ENCODE measurements at regions not wholly inside any gene's neighbourhood (a gene's known extent, or its start where the extent isn't known, plus 50 kb on each side); places are given as distances from the start of the nearest gene placed in this dataset.
"Not testable (repeated sequence)": the region's sequence is repeated elsewhere in the genome, so short reads cannot be mapped to it uniquely, and the experiment has no call there.

DNA sequence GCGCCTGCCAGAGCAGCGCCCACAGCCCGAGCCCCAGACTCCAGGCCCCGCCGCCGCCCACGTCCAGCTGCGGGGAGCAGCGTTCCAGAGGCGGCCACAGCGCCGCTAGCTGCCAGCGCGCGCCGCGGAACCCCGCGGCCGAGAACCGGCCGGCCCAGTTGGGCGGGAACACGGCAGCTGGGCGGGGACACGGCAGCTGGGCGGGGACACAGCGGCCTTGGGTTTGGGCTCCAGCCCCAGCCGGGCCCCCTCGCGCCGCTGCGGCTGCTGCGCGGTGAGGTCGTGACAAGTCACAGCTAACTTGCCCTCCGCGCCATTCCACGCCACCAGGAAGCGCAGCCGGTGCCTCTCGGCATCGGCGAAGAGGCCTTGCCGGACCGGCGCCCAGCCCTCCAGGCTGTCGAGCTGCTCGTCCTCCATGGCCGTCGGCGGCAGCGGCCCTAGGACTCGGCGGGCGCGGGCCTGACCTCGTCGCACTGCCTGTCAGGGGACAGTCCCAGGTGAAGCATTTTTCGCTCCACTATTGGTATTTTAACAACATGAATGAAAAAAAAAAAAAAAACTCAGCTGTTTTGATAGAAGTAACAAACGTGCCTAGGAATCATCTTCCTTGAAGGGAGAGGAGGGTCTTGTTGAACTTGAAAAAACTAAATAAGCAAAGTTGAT lies 56.6 kb upstream of the GOLGA8N start:
- ATAC-seq, result peak; percentile 92
- Mint-ChIP-seq H3K27ac (peak overlapping the region; percentile 75), H3K4me3 (peak overlapping the region; percentile 65)
- H3K27me3 Mint-ChIP-seq; H3K4me1 Mint-ChIP-seq (ENCODE audit: low read depth); POLR2A ChIA-PET; H3K9me3 Mint-ChIP-seq; H3K36me3 Mint-ChIP-seq (ENCODE audit: low read depth); intact Hi-C loops (cut with micrococcal nuclease); CTCF ChIA-PET: not testable (repeated sequence)
- peak; percentile 69 for DNase-seq

DNA sequence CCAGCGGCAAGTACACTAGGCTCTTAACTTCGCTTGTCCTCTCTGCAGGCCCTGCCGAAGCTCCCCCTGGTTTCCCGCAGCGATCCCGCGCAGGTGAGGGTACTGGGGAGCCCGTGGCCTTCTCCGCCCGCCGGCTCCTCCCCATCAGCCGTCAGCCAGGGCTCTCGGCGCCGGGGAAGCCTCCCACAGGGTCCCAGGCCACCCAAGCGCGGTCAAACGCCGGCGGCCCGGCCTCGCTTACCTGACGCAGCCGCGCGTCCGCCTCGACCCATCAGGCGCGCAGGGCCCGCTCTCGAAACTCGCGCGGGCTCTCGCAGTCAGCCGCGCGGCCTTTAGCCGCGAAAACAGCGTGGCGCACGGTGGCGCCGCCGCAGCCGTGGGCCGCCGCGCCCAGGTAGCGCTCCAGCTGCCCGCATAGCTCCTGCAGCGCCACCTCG lies 57.2 kb upstream of the GOLGA8N start:
- H3K27me3 Mint-ChIP-seq; H3K36me3 Mint-ChIP-seq (ENCODE audit: low read depth); H3K4me3 Mint-ChIP-seq; DNase-seq; intact Hi-C loops (cut with micrococcal nuclease); POLR2A ChIA-PET; H3K9me3 Mint-ChIP-seq; CTCF ChIA-PET; H3K27ac Mint-ChIP-seq; H3K4me1 Mint-ChIP-seq (ENCODE audit: low read depth): not testable (repeated sequence)
- ATAC-seq, result peak; percentile 29

DNA sequence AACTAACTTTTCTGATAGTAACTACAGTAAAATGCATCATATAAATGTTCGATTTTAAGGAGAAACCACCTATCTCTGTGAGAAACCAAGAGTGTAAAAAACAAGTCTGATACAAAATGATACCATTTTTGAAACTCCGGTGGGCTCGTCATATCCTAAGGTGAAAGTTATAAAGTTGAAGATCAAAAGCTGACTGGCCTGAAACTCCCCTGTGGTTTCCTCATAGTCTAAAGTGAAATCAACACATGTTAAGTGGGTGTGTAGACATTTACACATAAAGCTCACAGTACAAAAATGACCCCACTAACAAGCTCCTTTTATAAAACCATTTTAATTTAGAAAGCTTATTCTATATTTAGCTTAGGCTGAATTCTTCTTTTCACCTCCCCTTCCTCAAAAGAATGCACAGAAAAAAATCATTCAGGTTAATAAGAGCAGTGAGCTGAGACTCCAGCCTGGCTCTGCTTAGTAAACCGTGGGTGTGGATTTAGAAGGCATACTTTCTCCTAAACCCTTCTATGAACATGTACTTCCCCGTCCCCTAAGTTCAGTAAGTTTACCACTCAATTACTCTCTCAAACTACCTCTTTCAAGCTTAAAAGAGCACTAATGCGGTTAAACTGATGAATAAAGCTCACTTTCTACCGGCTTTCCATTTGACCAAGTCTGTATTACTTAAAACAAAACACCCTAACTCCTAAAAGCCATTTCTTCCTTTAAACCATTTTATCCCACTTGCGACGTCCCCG lies 57.9 kb upstream of the GOLGA8N start:
- intact Hi-C loops (cut with micrococcal nuclease); H3K9me3 Mint-ChIP-seq; CTCF ChIA-PET; H3K4me3 Mint-ChIP-seq; H3K27ac Mint-ChIP-seq; H3K27me3 Mint-ChIP-seq; DNase-seq; H3K4me1 Mint-ChIP-seq (ENCODE audit: low read depth); H3K36me3 Mint-ChIP-seq (ENCODE audit: low read depth); POLR2A ChIA-PET: not testable (repeated sequence)
- ATAC-seq, result peak; percentile 45

DNA sequence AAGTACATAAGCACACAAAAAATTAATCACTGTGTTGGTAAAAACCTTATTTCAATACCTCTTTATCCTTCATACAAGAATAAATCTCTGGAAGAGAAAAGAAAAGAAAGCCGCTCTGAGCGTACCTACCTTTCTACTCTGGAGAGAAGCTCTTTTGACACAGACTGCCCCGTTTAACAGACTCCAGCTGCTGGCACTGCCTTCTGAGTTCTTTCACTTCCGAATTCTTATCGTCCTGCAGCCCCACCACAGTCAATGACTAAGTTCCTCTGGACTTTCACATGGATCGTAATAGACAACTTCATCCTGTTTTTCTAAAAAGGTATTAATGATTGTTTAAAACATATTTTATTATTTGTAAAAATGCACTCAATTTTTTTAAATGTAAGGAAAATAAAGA lies 67.5 kb upstream of the GOLGA8O start:
- H3K27ac Mint-ChIP-seq; H3K4me1 Mint-ChIP-seq (ENCODE audit: low read depth); CTCF ChIA-PET; H3K9me3 Mint-ChIP-seq; H3K27me3 Mint-ChIP-seq; H3K4me3 Mint-ChIP-seq; ATAC-seq; POLR2A ChIA-PET; intact Hi-C loops (cut with micrococcal nuclease); H3K36me3 Mint-ChIP-seq (ENCODE audit: low read depth); DNase-seq: not testable (repeated sequence)

DNA sequence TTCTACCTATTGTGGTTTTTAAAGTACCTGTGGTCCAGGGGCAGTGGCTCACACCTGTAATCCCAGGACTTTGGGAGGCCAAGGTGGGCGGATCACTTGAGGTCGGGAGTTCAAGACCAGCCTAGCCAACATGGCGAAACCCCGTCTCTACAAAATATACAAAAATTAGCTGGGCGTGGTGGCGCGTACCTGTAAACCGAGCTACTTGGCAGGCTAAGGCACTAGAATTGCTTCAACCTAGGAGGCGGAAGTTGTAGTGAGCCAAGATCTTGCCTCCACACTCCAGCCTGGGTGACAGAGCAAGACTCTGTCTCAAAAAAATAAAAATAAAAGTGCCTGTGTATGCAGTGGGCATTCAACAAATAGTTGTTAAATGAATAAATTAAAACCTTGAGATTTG lies 67.0 kb upstream of the GOLGA8O start:
- POLR2A ChIA-PET; H3K27ac Mint-ChIP-seq; intact Hi-C loops (cut with micrococcal nuclease); H3K4me1 Mint-ChIP-seq (ENCODE audit: low read depth); DNase-seq; H3K4me3 Mint-ChIP-seq; CTCF ChIA-PET; H3K9me3 Mint-ChIP-seq; H3K36me3 Mint-ChIP-seq (ENCODE audit: low read depth); H3K27me3 Mint-ChIP-seq; ATAC-seq: not testable (repeated sequence)

DNA sequence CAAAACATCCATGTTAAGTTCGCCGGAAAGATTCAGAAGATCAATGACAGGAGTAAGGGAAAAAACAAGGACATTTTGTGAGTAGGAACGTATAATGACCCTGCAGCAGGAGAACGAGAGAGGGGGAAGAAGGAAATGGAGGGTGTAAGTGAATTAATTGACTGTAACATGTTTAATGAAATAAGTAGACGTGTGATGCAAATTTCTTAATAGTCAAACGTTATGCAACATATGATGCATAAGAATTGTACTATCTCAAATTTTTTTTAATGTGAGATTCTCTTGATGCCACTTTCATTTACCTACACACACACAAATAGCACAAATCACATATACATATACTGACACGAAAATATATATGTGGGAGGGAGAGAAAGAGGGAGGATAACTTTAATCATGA lies 63.5 kb upstream of the GOLGA8O start:
- H3K9me3 Mint-ChIP-seq; H3K4me1 Mint-ChIP-seq (ENCODE audit: low read depth); POLR2A ChIA-PET; ATAC-seq; H3K36me3 Mint-ChIP-seq (ENCODE audit: low read depth); H3K27ac Mint-ChIP-seq; H3K27me3 Mint-ChIP-seq; intact Hi-C loops (cut with micrococcal nuclease); CTCF ChIA-PET; H3K4me3 Mint-ChIP-seq; DNase-seq: not testable (repeated sequence)

DNA sequence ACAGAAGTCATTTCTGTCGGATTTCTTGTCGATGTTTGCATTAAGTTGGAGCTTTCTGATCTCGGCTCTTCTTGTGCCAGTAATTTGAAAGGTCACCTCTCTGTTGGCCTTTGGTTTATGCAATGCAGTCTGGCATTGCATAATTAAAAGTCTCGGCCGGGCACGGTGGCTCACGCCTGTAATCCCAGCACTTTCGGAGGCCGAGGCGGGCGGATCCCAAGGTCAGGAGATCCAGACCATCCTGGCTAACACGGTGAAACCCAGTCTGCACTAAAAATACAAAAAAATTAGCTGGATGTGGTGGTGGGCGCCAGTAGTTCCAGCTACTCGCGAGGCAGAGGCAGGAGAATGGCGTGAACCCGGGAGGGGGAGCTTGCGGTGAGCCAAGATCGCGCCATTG lies 62.6 kb upstream of the GOLGA8O start:
- H3K9me3 Mint-ChIP-seq; H3K27me3 Mint-ChIP-seq; ATAC-seq; CTCF ChIA-PET; POLR2A ChIA-PET; H3K4me1 Mint-ChIP-seq (ENCODE audit: low read depth); H3K27ac Mint-ChIP-seq; H3K4me3 Mint-ChIP-seq; intact Hi-C loops (cut with micrococcal nuclease); DNase-seq; H3K36me3 Mint-ChIP-seq (ENCODE audit: low read depth): not testable (repeated sequence)

DNA sequence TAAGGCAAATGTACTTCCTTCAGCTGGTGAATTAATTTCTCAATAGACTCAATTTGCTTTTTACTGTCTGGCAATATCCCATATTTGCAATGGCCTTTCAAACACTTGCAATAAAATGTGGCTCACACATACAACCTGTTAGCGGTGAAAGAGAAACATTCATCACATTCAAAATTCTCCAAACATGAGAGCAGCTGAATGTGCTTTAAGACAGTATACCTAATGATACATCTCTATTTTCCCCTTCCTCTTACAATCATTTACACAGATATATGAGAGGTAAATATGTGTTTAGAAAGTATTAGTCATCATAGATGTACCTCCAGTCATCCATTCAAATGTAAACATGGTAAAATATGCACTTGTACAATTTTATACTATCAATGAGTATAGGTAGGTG lies 61.5 kb upstream of the GOLGA8O start:
- ATAC-seq; H3K27ac Mint-ChIP-seq; H3K4me1 Mint-ChIP-seq (ENCODE audit: low read depth); H3K4me3 Mint-ChIP-seq; intact Hi-C loops (cut with micrococcal nuclease); H3K9me3 Mint-ChIP-seq; DNase-seq; CTCF ChIA-PET; H3K27me3 Mint-ChIP-seq; H3K36me3 Mint-ChIP-seq (ENCODE audit: low read depth); POLR2A ChIA-PET: not testable (repeated sequence)

DNA sequence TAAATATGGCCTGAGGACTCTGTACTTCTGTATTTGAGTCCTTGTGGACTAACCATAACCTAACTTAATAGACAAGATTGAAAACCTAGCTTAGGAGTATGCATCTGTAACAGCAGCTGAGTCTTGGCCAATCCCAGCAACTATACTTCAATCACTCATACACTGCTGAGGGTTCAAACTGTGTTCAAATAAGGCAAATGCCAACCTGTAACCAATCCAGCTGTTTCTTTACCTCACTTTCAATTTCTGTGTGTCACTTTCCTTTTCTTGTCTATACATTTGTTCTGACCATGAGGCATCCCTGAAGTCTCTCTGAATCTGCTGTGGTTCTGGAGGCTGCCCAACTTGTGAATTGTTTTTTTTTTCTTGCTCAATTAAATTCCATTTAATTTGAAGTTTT lies 57.9 kb upstream of the GOLGA8O start:
- H3K4me1 Mint-ChIP-seq (ENCODE audit: low read depth); POLR2A ChIA-PET; H3K9me3 Mint-ChIP-seq; H3K4me3 Mint-ChIP-seq; intact Hi-C loops (cut with micrococcal nuclease); H3K36me3 Mint-ChIP-seq (ENCODE audit: low read depth); H3K27ac Mint-ChIP-seq; H3K27me3 Mint-ChIP-seq; CTCF ChIA-PET; DNase-seq: not testable (repeated sequence)
- peak; percentile 85 for ATAC-seq

DNA sequence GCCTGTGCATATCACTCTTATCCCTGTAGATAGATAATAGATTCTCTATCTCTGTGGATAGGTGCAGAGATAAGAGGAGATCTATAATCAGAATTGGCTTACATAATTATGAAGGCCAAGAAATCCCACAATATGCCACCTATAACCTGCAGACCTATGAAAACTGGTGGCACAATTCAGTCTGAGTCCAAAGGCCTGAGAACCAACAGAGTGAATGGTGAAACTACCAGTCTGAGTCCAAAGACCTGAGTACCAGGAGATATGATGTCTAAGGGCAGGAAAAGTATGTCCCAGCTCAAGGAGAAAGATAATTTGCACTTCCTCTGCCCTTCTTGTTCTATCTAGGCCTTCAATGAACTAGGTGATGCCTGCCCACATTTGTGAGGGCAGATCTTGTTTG lies 54.6 kb upstream of the GOLGA8O start:
- CTCF ChIA-PET; H3K27ac Mint-ChIP-seq; DNase-seq; H3K4me3 Mint-ChIP-seq; POLR2A ChIA-PET; H3K27me3 Mint-ChIP-seq; H3K36me3 Mint-ChIP-seq (ENCODE audit: low read depth); ATAC-seq; H3K9me3 Mint-ChIP-seq; intact Hi-C loops (cut with micrococcal nuclease); H3K4me1 Mint-ChIP-seq (ENCODE audit: low read depth): not testable (repeated sequence)

DNA sequence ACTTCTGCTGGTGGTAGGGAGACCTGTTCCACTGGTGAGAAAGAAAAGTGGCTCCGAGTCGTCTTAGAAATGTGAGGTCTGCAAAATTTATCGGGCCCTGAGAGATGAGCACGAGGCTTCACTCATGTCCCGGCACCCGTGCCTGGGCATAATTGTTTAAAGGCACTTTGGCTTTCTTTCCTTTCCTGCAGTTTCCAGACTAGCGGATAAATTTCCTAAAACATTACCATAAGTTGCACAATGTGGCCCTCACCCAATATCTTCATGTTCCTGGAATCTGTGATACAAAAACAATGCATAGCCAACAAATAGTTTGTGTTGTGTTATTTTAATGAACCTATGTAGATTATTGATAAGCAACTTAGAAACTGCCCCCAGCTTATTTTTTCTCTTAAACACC lies 52.6 kb upstream of the GOLGA8O start:
- ATAC-seq; H3K4me1 Mint-ChIP-seq (ENCODE audit: low read depth); H3K27me3 Mint-ChIP-seq; intact Hi-C loops (cut with micrococcal nuclease); POLR2A ChIA-PET; H3K9me3 Mint-ChIP-seq; H3K4me3 Mint-ChIP-seq; H3K27ac Mint-ChIP-seq; CTCF ChIA-PET; DNase-seq; H3K36me3 Mint-ChIP-seq (ENCODE audit: low read depth): not testable (repeated sequence)

DNA sequence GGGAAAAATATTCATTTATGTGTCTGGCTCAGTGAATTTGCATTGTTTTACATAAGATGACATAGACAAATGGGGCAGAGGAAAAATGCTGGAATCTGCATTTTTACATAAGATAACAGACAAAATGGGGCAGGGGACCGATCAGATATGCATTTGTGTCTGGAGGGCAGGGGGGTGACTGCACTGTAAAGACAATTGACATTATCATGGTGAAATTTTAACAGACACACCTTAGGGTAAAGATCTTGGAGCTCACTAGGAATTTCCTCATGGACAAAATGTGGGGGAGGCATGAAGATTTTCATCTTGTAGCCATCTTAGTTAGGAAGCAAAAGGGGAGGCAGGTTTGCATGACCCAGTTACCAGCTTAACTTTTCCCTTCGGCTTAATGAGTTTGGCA lies 51.4 kb upstream of the GOLGA8O start:
- H3K36me3 Mint-ChIP-seq (ENCODE audit: low read depth); DNase-seq; intact Hi-C loops (cut with micrococcal nuclease); POLR2A ChIA-PET; H3K4me1 Mint-ChIP-seq (ENCODE audit: low read depth); CTCF ChIA-PET; H3K9me3 Mint-ChIP-seq; H3K4me3 Mint-ChIP-seq; H3K27me3 Mint-ChIP-seq; ATAC-seq; H3K27ac Mint-ChIP-seq: not testable (repeated sequence)

Data from activated CD8-positive, alpha-beta T cell treated with anti-CD3 and anti-CD28 coated beads for 36 hours (primary cell).